ENCODE measurements at regions not wholly inside any gene's neighbourhood (a gene's known extent, or its start where the extent isn't known, plus 50 kb on each side); places are given as distances from the start of the nearest gene placed in this dataset.

GRCh38 chr2:82169379-82169778 is 1864.8 kb upstream of the LRRTM1 start:
- H3K36me3 ChIP-seq (ENCODE audit: control insufficient read depth in 1 of 2, insufficient read depth in 2 of 2, low read length in 2 of 2), result no peaks in the 10 kb centered on the region
- H3K27ac ChIP-seq (ENCODE audit: low read depth, low read length), result no peak overlapping the region
- H3K9me3 ChIP-seq (ENCODE audit: control insufficient read depth in 1 of 2, low read length in 2 of 2), result no peaks in the 10 kb centered on the region
- no peak overlapping the region for H3K4me3 ChIP-seq (ENCODE audit: low read depth in 1 of 2, low read length in 2 of 2)
- H3K4me1 ChIP-seq (ENCODE audit: control insufficient read depth in 1 of 2, insufficient read depth in 2 of 2, low read length in 2 of 2), result no peaks in the 10 kb centered on the region
- no peak overlapping the region for H3K9ac ChIP-seq (ENCODE audit: low read depth in 1 of 2, low read length in 2 of 2)
- no peaks in the 10 kb centered on the region for H3K27me3 ChIP-seq (ENCODE audit: control insufficient read depth in 1 of 2, insufficient read depth in 2 of 2, low read length in 2 of 2)

DNA sequence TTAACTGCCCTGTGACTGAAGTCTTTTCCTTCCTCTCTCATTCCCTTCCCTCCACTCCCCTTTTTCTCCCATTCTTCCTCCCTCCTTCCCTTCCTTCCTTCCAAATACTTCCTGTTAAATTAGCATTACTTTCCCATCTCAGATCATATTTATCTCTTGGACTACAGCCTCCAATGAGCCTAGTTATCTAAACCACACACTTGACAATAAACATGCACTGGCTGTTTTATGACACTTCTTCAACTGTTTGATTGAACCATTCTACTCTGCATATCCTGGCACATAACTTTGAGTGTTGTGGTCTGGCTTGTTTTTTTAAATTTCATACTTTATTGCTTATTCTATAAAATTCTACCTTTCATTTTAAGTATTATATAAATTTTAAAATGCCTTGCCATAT is 1860.8 kb upstream of the LRRTM1 start:
- H3K9me3 ChIP-seq (ENCODE audit: control insufficient read depth in 1 of 2, low read length in 2 of 2), result no peaks in the 10 kb centered on the region
- H3K27ac ChIP-seq (ENCODE audit: low read depth, low read length), result no peak overlapping the region
- no peaks in the 10 kb centered on the region for H3K4me1 ChIP-seq (ENCODE audit: control insufficient read depth in 1 of 2, insufficient read depth in 2 of 2, low read length in 2 of 2)
- H3K4me3 ChIP-seq (ENCODE audit: low read depth in 1 of 2, low read length in 2 of 2), result no peak overlapping the region
- no peak overlapping the region for H3K9ac ChIP-seq (ENCODE audit: low read depth in 1 of 2, low read length in 2 of 2)
- H3K27me3 ChIP-seq (ENCODE audit: control insufficient read depth in 1 of 2, insufficient read depth in 2 of 2, low read length in 2 of 2), result no peaks in the 10 kb centered on the region
- no peaks in the 10 kb centered on the region for H3K36me3 ChIP-seq (ENCODE audit: control insufficient read depth in 1 of 2, insufficient read depth in 2 of 2, low read length in 2 of 2)

- Histone ChIP-seq H3K9ac (ENCODE audit: low read depth in 1 of 2, low read length in 2 of 2) (no peak overlapping the region), H3K4me1 (ENCODE audit: control insufficient read depth in 1 of 2, insufficient read depth in 2 of 2, low read length in 2 of 2) (no peaks in the 10 kb centered on the region), H3K9me3 (ENCODE audit: control insufficient read depth in 1 of 2, low read length in 2 of 2) (no peaks in the 10 kb centered on the region), H3K4me3 (ENCODE audit: low read depth in 1 of 2, low read length in 2 of 2) (no peak overlapping the region), H3K27ac (ENCODE audit: low read depth, low read length) (no peak overlapping the region), H3K36me3 (ENCODE audit: control insufficient read depth in 1 of 2, insufficient read depth in 2 of 2, low read length in 2 of 2) (no peaks in the 10 kb centered on the region), H3K27me3 (ENCODE audit: control insufficient read depth in 1 of 2, insufficient read depth in 2 of 2, low read length in 2 of 2) (no peaks in the 10 kb centered on the region)
Measured at GRCh38 chr2:82158150-82158549, 1853.6 kb upstream of the LRRTM1 start.

DNA sequence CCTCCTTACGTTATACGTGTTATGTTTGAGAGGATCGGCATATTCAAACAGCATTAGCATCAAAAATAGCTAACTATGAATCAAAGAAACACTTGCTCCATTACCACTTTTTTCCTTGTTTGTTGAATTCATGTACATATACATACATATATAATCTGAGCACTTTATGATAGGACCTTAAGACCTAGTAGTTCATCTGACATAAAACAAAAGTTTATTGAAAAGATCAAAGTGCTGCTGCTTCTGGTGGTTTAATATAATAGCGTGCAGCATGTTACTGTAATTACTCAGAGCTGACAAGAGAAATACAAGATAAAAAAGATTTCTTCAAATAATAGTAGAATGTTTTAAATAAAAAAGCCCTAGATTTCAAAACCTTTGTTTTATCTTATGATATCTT is 1850.9 kb upstream of the LRRTM1 start:
- Histone ChIP-seq H3K4me3 (ENCODE audit: low read depth in 1 of 2, low read length in 2 of 2) (no peak overlapping the region), H3K36me3 (ENCODE audit: control insufficient read depth in 1 of 2, insufficient read depth in 2 of 2, low read length in 2 of 2) (no peaks in the 10 kb centered on the region), H3K9me3 (ENCODE audit: control insufficient read depth in 1 of 2, low read length in 2 of 2) (no peaks in the 10 kb centered on the region), H3K4me1 (ENCODE audit: control insufficient read depth in 1 of 2, insufficient read depth in 2 of 2, low read length in 2 of 2) (no peaks in the 10 kb centered on the region), H3K27me3 (ENCODE audit: control insufficient read depth in 1 of 2, insufficient read depth in 2 of 2, low read length in 2 of 2) (no peaks in the 10 kb centered on the region), H3K27ac (ENCODE audit: low read depth, low read length) (no peak overlapping the region), H3K9ac (ENCODE audit: low read depth in 1 of 2, low read length in 2 of 2) (no peak overlapping the region)

DNA sequence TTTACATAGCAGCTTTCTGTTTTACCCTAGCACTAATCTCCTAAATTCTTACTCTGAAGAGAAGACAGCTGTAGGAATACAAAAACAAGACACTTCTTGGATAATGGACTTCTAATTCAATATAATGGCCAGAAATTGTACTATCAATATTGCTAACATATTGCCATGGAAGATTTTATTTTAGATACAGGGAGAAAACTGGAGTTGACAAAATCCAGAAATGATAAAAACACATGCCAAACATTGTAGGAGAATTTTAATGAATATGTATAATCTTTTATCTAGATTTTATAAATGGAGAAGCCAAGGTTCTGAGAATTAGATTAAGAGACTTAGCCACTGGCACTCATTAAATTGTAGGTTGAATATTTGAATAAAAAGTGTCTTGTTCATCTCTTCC is 1838.8 kb upstream of the LRRTM1 start:
- Histone ChIP-seq H3K27ac (ENCODE audit: low read depth, low read length) (no peak overlapping the region), H3K36me3 (ENCODE audit: control insufficient read depth in 1 of 2, insufficient read depth in 2 of 2, low read length in 2 of 2) (no peaks in the 10 kb centered on the region), H3K9me3 (ENCODE audit: control insufficient read depth in 1 of 2, low read length in 2 of 2) (no peaks in the 10 kb centered on the region), H3K27me3 (ENCODE audit: control insufficient read depth in 1 of 2, insufficient read depth in 2 of 2, low read length in 2 of 2) (no peaks in the 10 kb centered on the region), H3K9ac (ENCODE audit: low read depth in 1 of 2, low read length in 2 of 2) (no peak overlapping the region), H3K4me1 (ENCODE audit: control insufficient read depth in 1 of 2, insufficient read depth in 2 of 2, low read length in 2 of 2) (peaks cover 8 to 11% of the 10 kb centered on the region in 2 donors), H3K4me3 (ENCODE audit: low read depth in 1 of 2, low read length in 2 of 2) (no peak overlapping the region)

- Histone ChIP-seq H3K4me3 (ENCODE audit: low read depth in 1 of 2, low read length in 2 of 2) (peak overlapping the region in 1 of 2 donors; percentile 23), H3K27ac (ENCODE audit: low read depth, low read length) (no peak overlapping the region), H3K4me1 (ENCODE audit: control insufficient read depth in 1 of 2, insufficient read depth in 2 of 2, low read length in 2 of 2) (peaks cover 8 to 11% of the 10 kb centered on the region in 2 donors), H3K9ac (ENCODE audit: low read depth in 1 of 2, low read length in 2 of 2) (no peak overlapping the region), H3K27me3 (ENCODE audit: control insufficient read depth in 1 of 2, insufficient read depth in 2 of 2, low read length in 2 of 2) (no peaks in the 10 kb centered on the region), H3K9me3 (ENCODE audit: control insufficient read depth in 1 of 2, low read length in 2 of 2) (no peaks in the 10 kb centered on the region), H3K36me3 (ENCODE audit: control insufficient read depth in 1 of 2, insufficient read depth in 2 of 2, low read length in 2 of 2) (no peaks in the 10 kb centered on the region)
Measured at GRCh38 chr2:82139979-82140611, 1835.5 kb upstream of the LRRTM1 start.

DNA sequence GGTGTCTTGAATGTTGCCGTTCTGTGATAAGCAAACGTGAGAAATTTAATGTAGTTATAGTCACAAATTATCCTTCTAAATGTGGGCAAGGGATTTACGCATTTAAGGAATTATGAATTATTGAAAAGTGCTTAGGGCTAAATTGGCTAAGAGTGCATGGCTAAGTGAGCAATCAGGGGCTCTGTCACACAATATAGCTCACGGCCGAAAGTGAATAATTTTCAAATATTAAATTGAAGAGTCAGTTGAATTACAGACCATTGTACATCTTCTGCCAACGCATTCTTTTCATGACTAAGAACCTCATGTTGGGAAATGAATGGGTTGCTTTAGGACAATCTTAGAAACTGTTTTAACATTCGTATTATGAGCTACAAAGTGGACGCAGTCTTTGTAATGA is 1832.9 kb upstream of the LRRTM1 start:
- Histone ChIP-seq H3K27me3 (ENCODE audit: control insufficient read depth in 1 of 2, insufficient read depth in 2 of 2, low read length in 2 of 2) (no peaks in the 10 kb centered on the region), H3K9me3 (ENCODE audit: control insufficient read depth in 1 of 2, low read length in 2 of 2) (no peaks in the 10 kb centered on the region), H3K36me3 (ENCODE audit: control insufficient read depth in 1 of 2, insufficient read depth in 2 of 2, low read length in 2 of 2) (no peaks in the 10 kb centered on the region)

GRCh38 chr2:82128051-82128450 is 1823.5 kb upstream of the LRRTM1 start:
- Histone ChIP-seq H3K27me3 (ENCODE audit: control insufficient read depth in 1 of 2, insufficient read depth in 2 of 2, low read length in 2 of 2) (no peaks in the 10 kb centered on the region), H3K27ac (ENCODE audit: low read depth, low read length) (no peak overlapping the region), H3K9ac (ENCODE audit: low read depth in 1 of 2, low read length in 2 of 2) (no peak overlapping the region), H3K4me1 (ENCODE audit: control insufficient read depth in 1 of 2, insufficient read depth in 2 of 2, low read length in 2 of 2) (no peaks in the 10 kb centered on the region), H3K36me3 (ENCODE audit: control insufficient read depth in 1 of 2, insufficient read depth in 2 of 2, low read length in 2 of 2) (no peaks in the 10 kb centered on the region), H3K4me3 (ENCODE audit: low read depth in 1 of 2, low read length in 2 of 2) (no peak overlapping the region), H3K9me3 (ENCODE audit: control insufficient read depth in 1 of 2, low read length in 2 of 2) (no peaks in the 10 kb centered on the region)

More for the DNA sequence above, 1832.9 kb upstream of the LRRTM1 start:
- no peak overlapping the region for H3K4me3 ChIP-seq (ENCODE audit: low read depth in 1 of 2, low read length in 2 of 2)
- peaks cover 8 to 11% of the 10 kb centered on the region in 2 donors for H3K4me1 ChIP-seq (ENCODE audit: control insufficient read depth in 1 of 2, insufficient read depth in 2 of 2, low read length in 2 of 2)
- H3K9ac ChIP-seq (ENCODE audit: low read depth in 1 of 2, low read length in 2 of 2), result no peak overlapping the region
- H3K27ac ChIP-seq (ENCODE audit: low read depth, low read length), result no peak overlapping the region

GRCh38 chr2:82124629-82125028 is 1820.1 kb upstream of the LRRTM1 start:
- Histone ChIP-seq H3K4me3 (ENCODE audit: low read depth in 1 of 2, low read length in 2 of 2) (no peak overlapping the region), H3K36me3 (ENCODE audit: control insufficient read depth in 1 of 2, insufficient read depth in 2 of 2, low read length in 2 of 2) (no peaks in the 10 kb centered on the region), H3K9me3 (ENCODE audit: control insufficient read depth in 1 of 2, low read length in 2 of 2) (no peaks in the 10 kb centered on the region), H3K27ac (ENCODE audit: low read depth, low read length) (no peak overlapping the region), H3K27me3 (ENCODE audit: control insufficient read depth in 1 of 2, insufficient read depth in 2 of 2, low read length in 2 of 2) (no peaks in the 10 kb centered on the region), H3K4me1 (ENCODE audit: control insufficient read depth in 1 of 2, insufficient read depth in 2 of 2, low read length in 2 of 2) (peaks cover 9 to 25% of the 10 kb centered on the region in 2 donors), H3K9ac (ENCODE audit: low read depth in 1 of 2, low read length in 2 of 2) (no peak overlapping the region)

DNA sequence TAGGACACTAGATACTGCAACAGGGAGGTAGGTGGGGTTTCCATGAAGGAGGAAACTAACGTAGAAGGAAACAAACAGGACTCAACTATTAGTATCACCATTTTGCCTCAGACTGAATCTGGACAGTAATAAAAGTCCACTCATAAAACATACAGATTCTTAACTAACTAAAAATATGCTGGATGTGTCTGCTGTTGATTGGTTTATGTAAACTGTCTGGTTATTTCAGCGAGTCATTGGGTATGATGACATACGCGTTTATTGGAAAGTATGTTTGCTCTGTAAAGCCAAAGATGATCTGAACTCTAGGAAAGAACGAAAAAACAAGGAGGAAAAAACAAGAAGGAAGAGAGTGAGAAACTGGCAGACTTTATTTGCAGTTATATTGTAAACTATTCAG is 1816.1 kb upstream of the LRRTM1 start:
- Histone ChIP-seq H3K4me3 (ENCODE audit: low read depth in 1 of 2, low read length in 2 of 2) (no peak overlapping the region), H3K27ac (ENCODE audit: low read depth, low read length) (no peak overlapping the region), H3K9me3 (ENCODE audit: control insufficient read depth in 1 of 2, low read length in 2 of 2) (no peaks in the 10 kb centered on the region), H3K4me1 (ENCODE audit: control insufficient read depth in 1 of 2, insufficient read depth in 2 of 2, low read length in 2 of 2) (peaks cover 9 to 26% of the 10 kb centered on the region in 2 donors), H3K36me3 (ENCODE audit: control insufficient read depth in 1 of 2, insufficient read depth in 2 of 2, low read length in 2 of 2) (no peaks in the 10 kb centered on the region), H3K9ac (ENCODE audit: low read depth in 1 of 2, low read length in 2 of 2) (no peak overlapping the region), H3K27me3 (ENCODE audit: control insufficient read depth in 1 of 2, insufficient read depth in 2 of 2, low read length in 2 of 2) (no peaks in the 10 kb centered on the region)

DNA sequence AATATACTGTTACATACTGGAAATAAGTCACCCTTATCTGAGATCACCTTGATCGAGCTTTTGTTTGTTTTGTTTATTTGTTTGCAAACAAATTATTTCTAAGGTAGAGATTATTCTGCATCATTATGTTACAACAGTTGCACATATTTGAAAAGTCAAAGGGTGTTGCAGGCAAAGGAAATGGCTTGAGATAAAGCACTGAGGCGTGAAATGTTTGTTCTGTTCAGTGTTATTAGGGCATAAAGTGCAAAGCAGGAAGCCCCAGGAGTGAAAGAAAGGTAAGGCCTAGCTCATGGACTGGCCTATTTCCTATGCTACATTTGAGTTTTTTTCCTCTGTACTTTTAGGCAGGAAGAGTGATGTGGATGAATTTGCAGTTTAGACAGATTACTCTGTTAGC is 1815.6 kb upstream of the LRRTM1 start:
- H3K27me3 ChIP-seq (ENCODE audit: control insufficient read depth in 1 of 2, insufficient read depth in 2 of 2, low read length in 2 of 2), result no peaks in the 10 kb centered on the region
- peaks cover 9 to 26% of the 10 kb centered on the region in 2 donors for H3K4me1 ChIP-seq (ENCODE audit: control insufficient read depth in 1 of 2, insufficient read depth in 2 of 2, low read length in 2 of 2)
- no peak overlapping the region for H3K27ac ChIP-seq (ENCODE audit: low read depth, low read length)
- no peak overlapping the region for H3K4me3 ChIP-seq (ENCODE audit: low read depth in 1 of 2, low read length in 2 of 2)
- no peaks in the 10 kb centered on the region for H3K36me3 ChIP-seq (ENCODE audit: control insufficient read depth in 1 of 2, insufficient read depth in 2 of 2, low read length in 2 of 2)
- no peaks in the 10 kb centered on the region for H3K9me3 ChIP-seq (ENCODE audit: control insufficient read depth in 1 of 2, low read length in 2 of 2)
- no peak overlapping the region for H3K9ac ChIP-seq (ENCODE audit: low read depth in 1 of 2, low read length in 2 of 2)

Measured in duodenal mucosa (tissue), 2 donors.